ENCODE measurements at regions not wholly inside any gene's neighbourhood (a gene's known extent, or its start where the extent isn't known, plus 50 kb on each side); places are given as distances from the start of the nearest gene placed in this dataset.
A peak's percentile ranks its signal among the peaks of the same experiment; 100 is the strongest.

DNA sequence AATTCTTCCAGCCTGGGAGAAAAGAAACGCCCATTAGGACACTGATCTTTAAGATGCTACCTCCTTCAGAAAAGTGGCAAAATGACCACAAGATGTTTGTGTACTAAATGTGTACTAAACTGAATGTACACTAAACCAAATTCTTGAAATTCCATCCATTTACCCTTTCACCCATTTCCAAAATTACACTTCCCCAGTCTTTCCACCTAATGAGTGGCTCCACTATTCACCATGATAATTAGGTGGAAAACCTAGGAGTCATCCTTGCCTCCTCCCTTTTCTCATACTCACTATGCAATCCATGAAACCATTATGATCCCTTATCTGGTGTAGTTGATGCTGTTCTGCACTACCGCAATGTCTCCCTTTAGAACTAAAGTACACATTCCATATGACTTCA, 452.1 kb upstream of the THBS1 start:
- no peak overlapping the region for H3K27ac ChIP-seq (ENCODE audit: low read depth in 1 of 3, low read length in 2 of 3)
- no peaks in the 10 kb centered on the region for H3K36me3 ChIP-seq (ENCODE audit: control insufficient read depth in 3 of 3, insufficient read depth in 2 of 3, low read depth in 1 of 3, low read length in 3 of 3)
- H3K27me3 ChIP-seq (ENCODE audit: control insufficient read depth in 3 of 3, insufficient read depth in 3 of 3, low read length in 3 of 3) = no peaks in the 10 kb centered on the region
- H3K4me3 ChIP-seq (ENCODE audit: low read depth in 1 of 3, low read length in 3 of 3) = no peak overlapping the region
- DNase-seq (no peak), FAIRE-seq (no peak)
- H3K4me1 ChIP-seq (ENCODE audit: control insufficient read depth in 3 of 3, insufficient read depth in 2 of 3, low read depth in 1 of 3, low read length in 2 of 3) = peaks cover 6 to 16% (median 11%) of the 10 kb centered on the region in 3 donors
- 77 to 90% (median 79%) methylated on average over 2 of the region's 2 CpGs for whole genome bisulfite sequencing, 3 donors
- H3K9me3 ChIP-seq (ENCODE audit: control insufficient read depth in 2 of 2, insufficient read depth in 1 of 2, low read depth in 1 of 2, low read length in 1 of 2) = no peaks in the 10 kb centered on the region

DNA sequence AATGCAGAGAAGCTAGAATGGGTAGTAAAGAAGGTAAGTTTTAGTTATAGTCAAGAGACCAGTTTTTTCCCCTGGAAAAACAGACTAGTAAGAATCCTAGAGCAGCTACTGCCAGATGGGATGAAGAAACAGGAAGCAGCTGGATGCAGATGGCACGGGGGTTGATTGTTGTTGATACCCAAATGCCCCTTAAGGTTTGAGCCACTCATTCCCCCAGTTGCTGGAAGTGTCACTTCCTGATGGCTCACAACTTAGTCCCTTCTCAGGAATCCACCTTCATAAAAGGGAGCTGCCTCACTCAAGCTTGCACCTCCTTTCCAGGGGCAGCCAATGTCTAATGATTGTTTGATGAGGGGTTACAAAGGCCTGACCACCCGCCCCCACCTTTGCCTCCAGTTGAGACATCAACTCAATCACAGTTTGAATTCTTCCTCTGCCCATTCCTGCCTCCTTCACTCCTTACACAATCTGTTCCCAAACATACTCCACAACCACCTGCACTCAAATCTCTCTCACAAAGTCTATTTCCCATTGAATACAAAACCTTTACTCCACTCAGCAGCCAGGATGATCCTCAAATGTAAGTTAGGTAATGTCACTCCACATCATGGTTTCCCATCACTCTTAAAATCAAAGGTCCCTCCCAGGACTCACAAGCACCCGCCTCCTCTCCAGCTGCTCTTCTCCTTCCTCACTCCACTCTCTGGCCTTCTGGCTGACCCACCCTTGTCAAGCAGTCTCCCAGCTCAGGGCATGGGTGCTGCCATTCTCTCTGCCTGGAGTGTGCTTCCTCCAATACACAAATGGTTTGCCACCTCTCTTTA, 450.1 kb upstream of the THBS1 start:
- H3K27me3 ChIP-seq (ENCODE audit: control insufficient read depth in 3 of 3, insufficient read depth in 3 of 3, low read length in 3 of 3) = no peaks in the 10 kb centered on the region
- no peaks in the 10 kb centered on the region for H3K9me3 ChIP-seq (ENCODE audit: control insufficient read depth in 2 of 2, insufficient read depth in 1 of 2, low read depth in 1 of 2, low read length in 1 of 2)
- 78 to 86% (median 78%) methylated on average over 3 of the region's 3 CpGs for WGBS, 3 donors
- FAIRE-seq (no peak), DNase-seq (no peak)
- H3K4me1 ChIP-seq (ENCODE audit: control insufficient read depth in 3 of 3, insufficient read depth in 2 of 3, low read depth in 1 of 3, low read length in 2 of 3) = peaks cover 6 to 11% (median 7%) of the 10 kb centered on the region in 3 donors
- no peak overlapping the region for H3K27ac ChIP-seq (ENCODE audit: low read depth in 1 of 3, low read length in 2 of 3)
- no peaks in the 10 kb centered on the region for H3K36me3 ChIP-seq (ENCODE audit: control insufficient read depth in 3 of 3, insufficient read depth in 2 of 3, low read depth in 1 of 3, low read length in 3 of 3)
- H3K4me3 ChIP-seq (ENCODE audit: low read depth in 1 of 3, low read length in 3 of 3) = no peak overlapping the region

DNA sequence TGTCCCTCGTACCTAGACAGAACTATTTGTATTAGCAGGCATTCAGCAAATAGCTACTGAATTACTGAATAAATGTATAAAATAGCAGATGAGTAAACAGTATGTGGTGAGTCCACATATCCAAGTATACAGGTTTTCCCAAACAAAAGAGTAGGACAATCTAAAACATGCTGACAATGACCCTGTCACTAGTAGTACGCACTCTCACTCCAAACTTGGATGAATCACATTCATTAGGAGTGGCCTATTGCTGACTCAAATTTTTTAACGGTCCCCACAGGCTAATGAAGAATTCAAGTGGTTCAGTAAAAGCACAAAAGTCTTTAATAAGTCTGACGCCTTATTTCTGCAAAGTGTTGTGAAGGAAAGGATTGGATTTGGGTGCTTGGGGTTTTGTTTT, 449.3 kb upstream of the THBS1 start:
- DNase-seq (no peak), FAIRE-seq (no peak)
- no peaks in the 10 kb centered on the region for H3K9me3 ChIP-seq (ENCODE audit: control insufficient read depth in 2 of 2, insufficient read depth in 1 of 2, low read depth in 1 of 2, low read length in 1 of 2)
- no peaks in the 10 kb centered on the region for H3K27me3 ChIP-seq (ENCODE audit: control insufficient read depth in 3 of 3, insufficient read depth in 3 of 3, low read length in 3 of 3)
- H3K4me1 ChIP-seq (ENCODE audit: control insufficient read depth in 3 of 3, insufficient read depth in 2 of 3, low read depth in 1 of 3, low read length in 2 of 3) = peaks cover 6 to 11% (median 7%) of the 10 kb centered on the region in 3 donors
- H3K36me3 ChIP-seq (ENCODE audit: control insufficient read depth in 3 of 3, insufficient read depth in 2 of 3, low read depth in 1 of 3, low read length in 3 of 3) = no peaks in the 10 kb centered on the region
- no peak overlapping the region for H3K27ac ChIP-seq (ENCODE audit: low read depth in 1 of 3, low read length in 2 of 3)
- WGBS, 3 donors = 83 to 89% (median 85%) methylated on average over 4 of the region's 4 CpGs
- H3K4me3 ChIP-seq (ENCODE audit: low read depth in 1 of 3, low read length in 3 of 3) = no peak overlapping the region

DNA sequence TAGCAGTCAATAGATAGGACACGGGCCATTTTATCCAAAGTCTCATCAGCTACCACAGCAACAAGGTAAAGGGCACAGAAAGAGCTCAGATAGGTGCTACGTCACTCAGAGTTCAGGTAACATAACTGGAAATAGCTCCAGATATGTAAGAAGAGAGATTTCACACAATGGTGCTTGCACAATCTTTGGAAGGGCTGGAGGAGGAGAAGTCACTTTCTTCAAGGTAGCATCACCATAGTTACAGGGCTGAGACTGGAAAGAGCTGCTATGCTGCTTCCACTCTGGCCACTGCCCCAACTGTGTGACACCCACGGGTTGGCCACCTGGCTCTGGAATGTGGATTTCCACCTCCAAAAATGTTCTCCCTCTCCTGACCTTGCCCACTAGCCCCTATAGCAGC, 448.8 kb upstream of the THBS1 start:
- Histone ChIP-seq H3K9me3 (ENCODE audit: control insufficient read depth in 2 of 2, insufficient read depth in 1 of 2, low read depth in 1 of 2, low read length in 1 of 2) (no peaks in the 10 kb centered on the region), H3K27ac (ENCODE audit: low read depth in 1 of 3, low read length in 2 of 3) (no peak overlapping the region), H3K4me1 (ENCODE audit: control insufficient read depth in 3 of 3, insufficient read depth in 2 of 3, low read depth in 1 of 3, low read length in 2 of 3) (peaks cover 6 to 11% (median 7%) of the 10 kb centered on the region in 3 donors), H3K36me3 (ENCODE audit: control insufficient read depth in 3 of 3, insufficient read depth in 2 of 3, low read depth in 1 of 3, low read length in 3 of 3) (no peaks in the 10 kb centered on the region), H3K4me3 (ENCODE audit: low read depth in 1 of 3, low read length in 3 of 3) (no peak overlapping the region), H3K27me3 (ENCODE audit: control insufficient read depth in 3 of 3, insufficient read depth in 3 of 3, low read length in 3 of 3) (no peaks in the 10 kb centered on the region)
- WGBS, 3 donors = 68 to 86% (median 78%) methylated on average over 3 of the region's 3 CpGs
- DNase-seq (no peak), FAIRE-seq (no peak)

DNA sequence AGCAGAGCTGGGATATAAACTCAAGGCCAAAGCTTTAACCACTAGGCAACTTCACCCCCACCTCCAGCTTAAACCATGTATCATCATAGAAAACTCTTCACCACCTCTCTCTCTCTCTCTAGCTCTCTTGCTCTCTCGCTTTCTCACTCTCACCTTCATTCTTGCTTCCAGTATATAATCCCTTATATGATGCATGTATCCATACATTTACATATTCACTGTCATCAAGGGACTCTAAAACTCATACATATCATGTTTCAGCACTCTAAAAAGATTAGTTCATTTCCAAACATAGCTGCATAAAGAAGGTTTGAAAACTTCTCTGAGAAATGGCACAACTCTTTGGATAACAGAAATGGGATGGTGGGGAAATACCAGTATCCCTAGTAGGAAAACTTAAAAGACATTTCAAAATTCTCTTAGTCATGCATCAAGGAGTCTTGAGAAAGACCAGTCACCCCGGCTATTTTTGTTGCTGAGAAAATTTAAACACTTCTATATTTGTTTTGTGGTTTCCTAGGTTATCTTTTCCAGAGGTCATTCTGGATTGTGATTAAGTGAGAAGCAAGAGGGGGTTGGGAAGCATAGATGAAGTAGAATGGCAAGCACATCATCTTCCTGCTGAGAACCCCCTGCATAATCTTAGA, 447.8 kb upstream of the THBS1 start:
- Histone ChIP-seq H3K27me3 (ENCODE audit: control insufficient read depth in 3 of 3, insufficient read depth in 3 of 3, low read length in 3 of 3) (no peaks in the 10 kb centered on the region), H3K4me1 (ENCODE audit: control insufficient read depth in 3 of 3, insufficient read depth in 2 of 3, low read depth in 1 of 3, low read length in 2 of 3) (peaks cover 2 to 5% (median 4%) of the 10 kb centered on the region in 3 donors), H3K4me3 (ENCODE audit: low read depth in 1 of 3, low read length in 3 of 3) (no peak overlapping the region), H3K27ac (ENCODE audit: low read depth in 1 of 3, low read length in 2 of 3) (peak overlapping the region in 1 of 3 donors; percentile 32), H3K9me3 (ENCODE audit: control insufficient read depth in 2 of 2, insufficient read depth in 1 of 2, low read depth in 1 of 2, low read length in 1 of 2) (no peaks in the 10 kb centered on the region), H3K36me3 (ENCODE audit: control insufficient read depth in 3 of 3, insufficient read depth in 2 of 3, low read depth in 1 of 3, low read length in 3 of 3) (no peaks in the 10 kb centered on the region)
- FAIRE-seq (no peak), DNase-seq (no peak)
- WGBS, 3 donors = 56 to 62% (median 62%) methylated on average over 2 of the region's 2 CpGs

DNA sequence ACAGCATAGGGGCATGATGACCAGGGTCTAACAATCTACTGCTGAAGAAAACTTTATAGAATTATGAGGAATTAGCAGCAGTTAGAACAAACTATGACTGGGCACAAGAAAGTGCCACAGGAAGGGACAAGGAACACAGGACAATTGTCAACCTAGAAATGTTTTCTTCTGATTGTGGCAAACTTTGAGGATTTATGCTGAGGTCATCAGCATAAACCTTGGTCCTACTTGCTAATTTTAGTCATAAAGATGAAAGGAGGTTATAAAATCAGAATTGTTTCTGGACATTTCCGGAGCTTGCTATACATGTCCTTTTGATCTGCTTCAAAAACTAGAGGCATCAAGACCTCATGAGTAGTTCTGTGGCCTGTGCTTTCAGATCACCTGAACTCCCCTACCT, 446.6 kb upstream of the THBS1 start:
- DNase-seq = no peak
- H3K4me1 ChIP-seq (ENCODE audit: control insufficient read depth in 3 of 3, insufficient read depth in 2 of 3, low read depth in 1 of 3, low read length in 2 of 3) = no peaks in the 10 kb centered on the region
- H3K36me3 ChIP-seq (ENCODE audit: control insufficient read depth in 3 of 3, insufficient read depth in 2 of 3, low read depth in 1 of 3, low read length in 3 of 3) = no peaks in the 10 kb centered on the region
- H3K4me3 ChIP-seq (ENCODE audit: low read depth in 1 of 3, low read length in 3 of 3) = no peak overlapping the region
- no peak for FAIRE-seq
- H3K27ac ChIP-seq (ENCODE audit: low read depth in 1 of 3, low read length in 2 of 3) = no peak overlapping the region
- WGBS, 3 donors = 92 to 95% (median 94%) methylated on average over 1 of the region's 1 CpG
- no peaks in the 10 kb centered on the region for H3K27me3 ChIP-seq (ENCODE audit: control insufficient read depth in 3 of 3, insufficient read depth in 3 of 3, low read length in 3 of 3)
- H3K9me3 ChIP-seq (ENCODE audit: control insufficient read depth in 2 of 2, insufficient read depth in 1 of 2, low read depth in 1 of 2, low read length in 1 of 2) = no peaks in the 10 kb centered on the region

DNA sequence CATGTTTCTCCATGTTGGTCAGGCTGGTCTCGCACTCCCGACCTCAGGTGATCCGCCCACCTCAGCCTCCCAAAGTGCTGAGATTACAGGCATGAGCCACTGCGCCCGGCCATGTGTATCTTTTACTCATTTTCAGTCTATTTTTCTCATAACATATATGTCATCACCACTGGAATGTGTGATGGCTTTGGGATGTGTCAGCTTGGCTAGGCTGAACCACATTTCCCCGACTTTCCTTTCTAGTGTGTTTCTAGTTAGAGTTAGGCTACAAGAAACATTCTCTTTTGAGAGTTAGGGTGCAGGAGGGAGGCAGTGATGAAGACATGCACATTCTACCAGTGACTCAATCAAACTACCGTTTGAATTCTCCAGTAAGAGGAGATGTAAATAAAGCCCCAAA, 444.9 kb upstream of the THBS1 start:
- H3K9me3 ChIP-seq (ENCODE audit: control insufficient read depth in 2 of 2, insufficient read depth in 1 of 2, low read depth in 1 of 2, low read length in 1 of 2) = no peaks in the 10 kb centered on the region
- DNase-seq (no peak), FAIRE-seq (no peak)
- WGBS, 3 donors = 91 to 94% (median 93%) methylated on average over 7 of the region's 7 CpGs
- H3K27me3 ChIP-seq (ENCODE audit: control insufficient read depth in 3 of 3, insufficient read depth in 3 of 3, low read length in 3 of 3) = no peaks in the 10 kb centered on the region
- no peak overlapping the region for H3K27ac ChIP-seq (ENCODE audit: low read depth in 1 of 3, low read length in 2 of 3)
- H3K4me3 ChIP-seq (ENCODE audit: low read depth in 1 of 3, low read length in 3 of 3) = no peak overlapping the region
- no peaks in the 10 kb centered on the region for H3K4me1 ChIP-seq (ENCODE audit: control insufficient read depth in 3 of 3, insufficient read depth in 2 of 3, low read depth in 1 of 3, low read length in 2 of 3)
- no peaks in the 10 kb centered on the region for H3K36me3 ChIP-seq (ENCODE audit: control insufficient read depth in 3 of 3, insufficient read depth in 2 of 3, low read depth in 1 of 3, low read length in 3 of 3)

DNA sequence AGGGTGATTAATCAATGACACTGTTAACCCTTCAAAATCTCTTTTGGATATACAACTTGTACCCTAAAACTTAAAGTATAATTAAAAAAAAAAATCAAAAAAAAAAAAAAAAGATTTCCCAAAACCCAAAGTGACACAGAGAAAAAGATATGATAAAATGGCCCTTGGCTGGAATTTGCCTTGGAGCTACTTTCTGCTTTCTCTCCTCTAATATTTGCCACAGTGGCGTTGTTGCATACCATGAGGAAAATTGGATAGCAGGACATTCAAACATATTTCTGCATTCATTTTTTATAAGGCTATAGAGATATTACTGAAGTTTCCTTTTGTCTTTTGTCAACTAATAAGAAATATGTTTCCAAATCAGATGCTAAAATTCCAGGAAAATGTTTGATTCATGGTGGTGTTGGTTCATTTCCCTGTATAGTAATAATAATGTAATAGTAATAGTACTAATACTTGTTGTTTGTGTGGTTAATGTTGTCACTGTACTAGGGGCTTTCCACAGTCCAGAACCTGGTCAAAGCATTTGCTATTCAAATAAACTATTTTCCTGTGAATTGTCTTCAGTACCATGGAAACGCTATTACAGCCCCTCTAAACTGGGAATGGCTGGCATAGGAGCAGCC, 441.3 kb upstream of the THBS1 start:
- 73 to 82% (median 81%) methylated on average over 2 of the region's 2 CpGs for WGBS, 3 donors
- Histone ChIP-seq H3K27ac (ENCODE audit: low read depth in 1 of 3, low read length in 2 of 3) (no peak overlapping the region), H3K4me3 (ENCODE audit: low read depth in 1 of 3, low read length in 3 of 3) (no peak overlapping the region), H3K4me1 (ENCODE audit: control insufficient read depth in 3 of 3, insufficient read depth in 2 of 3, low read depth in 1 of 3, low read length in 2 of 3) (no peaks in the 10 kb centered on the region), H3K9me3 (ENCODE audit: control insufficient read depth in 2 of 2, insufficient read depth in 1 of 2, low read depth in 1 of 2, low read length in 1 of 2) (no peaks in the 10 kb centered on the region), H3K27me3 (ENCODE audit: control insufficient read depth in 3 of 3, insufficient read depth in 3 of 3, low read length in 3 of 3) (no peaks in the 10 kb centered on the region), H3K36me3 (ENCODE audit: control insufficient read depth in 3 of 3, insufficient read depth in 2 of 3, low read depth in 1 of 3, low read length in 3 of 3) (no peaks in the 10 kb centered on the region)
- FAIRE-seq = no peak
- no peak for DNase-seq

All from small intestine (tissue), 7 donors.